ENCODE measurements at regions not wholly inside any gene's neighbourhood (a gene's known extent, or its start where the extent isn't known, plus 50 kb on each side); places are given as distances from the start of the nearest gene placed in this dataset.

GRCh38 chr7:101146-102046 is 91.0 kb upstream of the FAM20C start:
- TF ChIP-seq CTCF (conservative IDR thresholded peaks at IDR 0.05; ENCODE audit: low read depth, low read length) (no peak), EZH2 (IDR thresholded peaks at IDR 0.05; ENCODE audit: low read length, unreplicated experiment) (no peak)
